Endodermal cell (in vitro differentiated cells): ENCODE measurements at regions not wholly inside any gene's neighbourhood (a gene's known extent, or its start where the extent isn't known, plus 50 kb on each side); places are given as distances from the start of the nearest gene placed in this dataset.

ENCODE experiments used
- DNase-seq: peaks from one replicate; pipeline ENCODE4 v3.0.0-alpha.2; 2017
- H3K27ac ChIP-seq: 2 replicates; pipeline ENCODE4 v1.5.1; 2013; ENCODE audit warnings: mild to moderate bottlenecking, low read depth, low read length, moderate library complexity
- H3K27me3 ChIP-seq: 2 replicates; pipeline ENCODE4 v1.6.1; 2013; ENCODE audit warnings: mild to moderate bottlenecking, low read length, moderate library complexity; ENCODE audit not compliant: insufficient read depth, control insufficient read depth, poor library complexity, severe bottlenecking
- H3K36me3 ChIP-seq: 2 replicates; pipeline ENCODE4 v1.7.0; 2013; ENCODE audit warnings: mild to moderate bottlenecking, low read length, moderate library complexity; ENCODE audit not compliant: control insufficient read depth, insufficient read depth
- H3K4me1 ChIP-seq: one replicate; pipeline ENCODE4 v1.7.0; 2013; ENCODE audit warnings: low read length; ENCODE audit not compliant: control insufficient read depth, insufficient read depth
- H3K4me3 ChIP-seq: 2 replicates; pipeline ENCODE4 v1.5.1; 2013; ENCODE audit warnings: mild to moderate bottlenecking, low read length, moderate library complexity
- H3K9ac ChIP-seq: 2 replicates; pipeline ENCODE4 v1.6.1; 2013; ENCODE audit warnings: mild to moderate bottlenecking, low read length, moderate library complexity; ENCODE audit not compliant: poor library complexity, severe bottlenecking; ENCODE audit errors: extremely low read depth
- H3K9me3 ChIP-seq: 2 replicates; pipeline ENCODE4 v1.6.1; 2013; ENCODE audit warnings: mild to moderate bottlenecking, low read length, moderate library complexity; ENCODE audit not compliant: control insufficient read depth
- H3K27ac Mint-ChIP-seq: 2 replicates; pipeline ENCODE4 v1.8.0; 2020; ENCODE audit warnings: mixed read lengths
- H3K27me3 Mint-ChIP-seq: 2 replicates; pipeline ENCODE4 v1.8.0; 2021; ENCODE audit warnings: mild to moderate bottlenecking, mixed read lengths; ENCODE audit not compliant: insufficient read depth
- H3K36me3 Mint-ChIP-seq: 2 replicates; pipeline ENCODE4 v1.8.0; 2020; ENCODE audit warnings: low read depth, mixed read lengths
- H3K4me1 Mint-ChIP-seq: 2 replicates; pipeline ENCODE4 v1.8.0; 2020; ENCODE audit warnings: mixed read lengths
- H3K4me3 Mint-ChIP-seq: 2 replicates; pipeline ENCODE4 v1.8.0; 2020; ENCODE audit warnings: mild to moderate bottlenecking, moderate library complexity, mixed read lengths
- H3K9me3 Mint-ChIP-seq: 2 replicates; pipeline ENCODE4 v1.8.0; 2020; ENCODE audit warnings: mild to moderate bottlenecking, mixed read lengths
- WGBS, 2 experiments: methylation state at CpG; one replicate each; pipeline versions ENCODE4 v1.1.5 to v1.1.7; 2013; ENCODE audit warnings: missing lambda C conversion rate in 2 of 2, mixed read lengths in 1 of 2; ENCODE audit not compliant: insufficient coverage in 1 of 2, insufficient read length in 1 of 2; 5-methylcytosine and 5-hydroxymethylcytosine counted together
- TF ChIP-seq, protein P1 (sequence below): fragments of 200-600 bp; sonication (generic); conservative IDR thresholded peaks from 2 replicates; pipeline ENCODE4 v1.5.0; 2021; ENCODE audit warnings: antibody characterized with exemption, mild to moderate bottlenecking

GRCh38 chr2:216943109-216943508 lies 83.2 kb upstream of the TNP1 start:
- Histone ChIP-seq H3K4me3 (no peak overlapping the region), H3K4me1 (no peaks in the 10 kb centered on the region), H3K36me3 (no peaks in the 10 kb centered on the region), H3K9ac (no peak overlapping the region), H3K9me3 (no peaks in the 10 kb centered on the region), H3K27ac (no peak overlapping the region), H3K27me3 (no peaks in the 10 kb centered on the region)
- Mint-ChIP-seq H3K4me1 (no peaks in the 10 kb centered on the region), H3K9me3 (peaks cover 3% of the 10 kb centered on the region), H3K27ac (no peak overlapping the region), H3K36me3 (no peaks in the 10 kb centered on the region), H3K27me3 (peaks cover 7% of the 10 kb centered on the region), H3K4me3 (no peak overlapping the region)
- DNase-seq = no peak
- TF ChIP-seq, protein P1, sequence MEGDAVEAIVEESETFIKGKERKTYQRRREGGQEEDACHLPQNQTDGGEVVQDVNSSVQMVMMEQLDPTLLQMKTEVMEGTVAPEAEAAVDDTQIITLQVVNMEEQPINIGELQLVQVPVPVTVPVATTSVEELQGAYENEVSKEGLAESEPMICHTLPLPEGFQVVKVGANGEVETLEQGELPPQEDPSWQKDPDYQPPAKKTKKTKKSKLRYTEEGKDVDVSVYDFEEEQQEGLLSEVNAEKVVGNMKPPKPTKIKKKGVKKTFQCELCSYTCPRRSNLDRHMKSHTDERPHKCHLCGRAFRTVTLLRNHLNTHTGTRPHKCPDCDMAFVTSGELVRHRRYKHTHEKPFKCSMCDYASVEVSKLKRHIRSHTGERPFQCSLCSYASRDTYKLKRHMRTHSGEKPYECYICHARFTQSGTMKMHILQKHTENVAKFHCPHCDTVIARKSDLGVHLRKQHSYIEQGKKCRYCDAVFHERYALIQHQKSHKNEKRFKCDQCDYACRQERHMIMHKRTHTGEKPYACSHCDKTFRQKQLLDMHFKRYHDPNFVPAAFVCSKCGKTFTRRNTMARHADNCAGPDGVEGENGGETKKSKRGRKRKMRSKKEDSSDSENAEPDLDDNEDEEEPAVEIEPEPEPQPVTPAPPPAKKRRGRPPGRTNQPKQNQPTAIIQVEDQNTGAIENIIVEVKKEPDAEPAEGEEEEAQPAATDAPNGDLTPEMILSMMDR = no peak
- 89 to 100% methylated on average over 2 of the region's 2 CpGs for WGBS, 2 experiments

GRCh38 chr2:216942465-216942864 lies 82.6 kb upstream of the TNP1 start:
- no peak for DNase-seq
- H3K4me3 Mint-ChIP-seq = no peak overlapping the region
- H3K36me3 Mint-ChIP-seq = no peaks in the 10 kb centered on the region
- H3K4me1 Mint-ChIP-seq = no peaks in the 10 kb centered on the region
- no peaks in the 10 kb centered on the region for H3K36me3 ChIP-seq
- TF ChIP-seq, protein P1 = no peak
- H3K27me3 Mint-ChIP-seq = peaks cover 7% of the 10 kb centered on the region
- H3K9ac ChIP-seq = no peak overlapping the region
- no peaks in the 10 kb centered on the region for H3K9me3 ChIP-seq
- no peak overlapping the region for H3K27ac Mint-ChIP-seq
- H3K27me3 ChIP-seq = no peaks in the 10 kb centered on the region
- no peak overlapping the region for H3K4me3 ChIP-seq
- WGBS, 2 experiments = 95% methylated on average over 3 of the region's 3 CpGs; no CpG with 5 or more reads in 1 of the 2 experiments
- no peaks in the 10 kb centered on the region for H3K4me1 ChIP-seq
- no peak overlapping the region for H3K27ac ChIP-seq
- H3K9me3 Mint-ChIP-seq = peaks cover 3% of the 10 kb centered on the region

- no peak overlapping the region for H3K27ac ChIP-seq
- no peaks in the 10 kb centered on the region for H3K4me1 Mint-ChIP-seq
Observed at GRCh38 chr2:216942016-216942415, 82.2 kb upstream of the TNP1 start.

More at GRCh38 chr2:216942016-216942415, 82.2 kb upstream of the TNP1 start:
- H3K27me3 ChIP-seq = no peaks in the 10 kb centered on the region
- Mint-ChIP-seq H3K27ac (no peak overlapping the region), H3K4me3 (no peak overlapping the region), H3K36me3 (no peaks in the 10 kb centered on the region), H3K27me3 (peaks cover 7% of the 10 kb centered on the region), H3K9me3 (peaks cover 3% of the 10 kb centered on the region)
- no peak overlapping the region for H3K4me3 ChIP-seq
- H3K9me3 ChIP-seq = no peaks in the 10 kb centered on the region
- H3K4me1 ChIP-seq = no peaks in the 10 kb centered on the region
- TF ChIP-seq, protein P1 = no peak
- no peak for DNase-seq
- 90 to 95% methylated on average over 5 of the region's 5 CpGs for WGBS, 2 experiments
- H3K36me3 ChIP-seq = no peaks in the 10 kb centered on the region
- no peak overlapping the region for H3K9ac ChIP-seq
